Activated CD8-positive, alpha-beta memory T cell treated with anti-CD3 and anti-CD28 coated beads, Interleukin-2, amount 50 U/mL, for 24 hours (primary cell): ENCODE measurements at regions not wholly inside any gene's neighbourhood (a gene's known extent, or its start where the extent isn't known, plus 50 kb on each side); places are given as distances from the start of the nearest gene placed in this dataset.

Experiments used
- DNase-seq: peaks from one replicate; pipeline ENCODE4 v3.0.0-alpha.2; 2020; ENCODE audit errors: extremely low read depth

DNA sequence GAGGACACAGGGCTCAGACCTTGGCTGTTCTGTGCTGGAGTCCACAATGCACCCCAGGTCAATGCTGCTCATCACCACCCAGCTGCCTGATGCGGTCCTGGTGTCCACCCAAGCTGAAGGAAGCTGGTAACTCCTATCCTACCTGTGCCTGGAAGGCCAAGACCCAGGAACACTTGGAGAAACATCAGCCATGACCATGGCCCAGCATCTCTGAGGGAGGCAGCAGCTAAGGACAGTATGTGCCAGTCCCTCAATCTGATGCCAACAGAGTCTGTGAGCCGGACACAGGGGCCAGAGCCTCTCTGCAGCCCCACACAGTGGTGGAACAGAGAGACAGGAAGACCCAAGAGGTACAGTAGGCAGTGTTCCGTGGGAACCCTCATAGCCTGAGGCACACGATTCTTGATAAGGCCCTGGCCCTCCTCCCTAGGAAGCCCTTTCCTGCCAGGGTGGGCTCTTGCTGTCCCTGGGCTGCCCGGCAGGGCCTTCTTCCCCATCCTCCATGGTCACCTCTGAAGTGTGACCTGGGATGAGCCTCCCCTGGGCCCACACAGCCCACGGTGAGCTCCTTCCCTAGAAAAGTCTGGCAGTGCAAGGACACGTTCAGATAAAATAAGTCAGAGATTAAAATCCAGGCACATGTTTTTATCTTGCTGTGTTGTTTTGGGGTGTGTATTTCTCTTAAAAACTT, 170.7 kb downstream of the THBS2 start:
- DNase-seq = no peak

DNA sequence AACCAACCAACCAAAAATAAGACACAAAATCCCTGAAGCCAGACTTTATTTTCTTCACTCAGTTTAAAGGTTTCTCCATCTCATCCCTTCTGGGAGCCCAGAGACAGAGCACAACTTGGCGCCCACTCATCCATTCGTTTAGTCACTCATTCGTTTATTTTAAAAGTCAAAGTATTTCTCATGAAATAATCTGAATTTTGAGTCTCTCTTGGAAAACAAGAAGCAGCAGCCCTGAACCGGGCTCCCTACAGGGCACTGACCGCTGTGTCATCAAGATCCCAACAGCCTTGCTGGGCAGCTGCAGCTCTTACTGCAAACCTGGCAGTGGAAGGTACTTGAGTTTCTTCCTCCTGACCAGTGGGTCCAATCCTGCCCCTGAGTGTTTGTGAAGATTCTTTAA, 171.6 kb downstream of the THBS2 start:
- no peak for DNase-seq

DNA sequence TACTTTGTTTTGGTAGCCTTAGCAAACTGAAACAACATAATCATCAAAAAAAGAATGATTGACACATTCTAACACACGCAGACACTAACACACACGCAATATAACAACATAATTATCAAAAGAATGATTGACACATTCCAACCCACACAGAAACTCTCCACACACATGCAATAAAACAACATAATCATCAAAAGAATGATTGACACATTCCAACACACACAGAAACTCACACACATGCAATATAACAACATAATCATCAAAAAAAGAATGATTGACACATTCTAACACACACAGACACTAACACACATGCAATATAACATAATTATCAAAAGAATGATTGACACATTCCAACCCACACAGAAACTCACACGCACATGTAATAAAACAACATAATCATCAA, 172.4 kb downstream of the THBS2 start:
- no peak for DNase-seq

DNA sequence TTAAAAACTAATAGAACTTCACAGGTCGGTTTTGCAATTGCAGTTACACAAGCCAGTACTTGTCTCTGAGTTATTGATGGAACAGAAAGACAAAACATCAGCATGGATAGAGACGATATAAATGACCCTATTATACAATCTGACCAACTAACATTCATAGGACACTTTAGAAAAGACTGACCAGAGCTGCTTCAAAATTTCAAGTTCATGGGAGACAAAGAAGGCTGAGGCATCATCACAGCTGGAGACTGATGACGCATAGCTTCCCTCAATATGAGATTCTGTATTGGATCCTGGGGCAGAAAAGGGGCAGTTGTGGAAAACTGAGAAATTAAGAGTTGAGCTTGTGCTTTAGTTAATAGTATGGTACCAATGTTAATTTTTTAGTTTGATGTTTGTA, 174.0 kb downstream of the THBS2 start:
- no peak for DNase-seq

GRCh38 chr6:169078399-169079145, 175.1 kb downstream of the THBS2 start:
- no peak for DNase-seq

DNA sequence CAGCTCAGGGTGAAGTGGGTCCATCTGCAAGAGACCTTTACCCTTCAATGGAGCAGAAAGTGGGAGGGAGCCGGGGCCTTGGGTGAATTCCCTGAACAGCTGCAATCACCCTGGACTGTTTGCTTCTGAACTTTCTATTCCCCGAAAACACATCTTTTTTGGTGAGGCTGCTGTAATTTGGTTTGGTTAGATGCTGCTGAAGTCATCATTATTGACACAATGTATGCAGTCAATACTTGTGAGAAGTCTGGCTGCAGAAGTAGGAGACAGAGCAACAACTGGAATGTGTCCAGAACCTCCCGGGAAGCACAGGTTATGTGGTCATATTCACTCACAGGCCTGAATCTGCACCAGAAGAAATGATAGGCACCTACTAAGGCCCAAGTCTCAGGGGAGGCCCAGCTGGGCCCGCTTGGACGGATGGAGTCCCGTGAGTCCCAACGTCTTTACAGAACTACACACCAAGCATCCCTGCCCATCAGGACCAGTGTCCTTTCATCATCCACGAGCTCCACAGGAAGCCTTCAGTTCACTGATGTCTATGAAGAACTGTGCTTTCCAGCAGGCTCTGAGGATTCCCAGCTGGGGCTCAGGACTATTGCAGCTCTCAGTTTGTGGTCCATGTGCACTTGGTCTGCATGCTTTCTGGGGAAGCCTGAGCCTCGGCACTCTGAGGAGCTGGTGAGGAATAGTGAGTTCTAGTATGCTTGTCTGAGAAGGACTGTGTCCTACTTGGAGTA, 177.6 kb downstream of the THBS2 start:
- no peak for DNase-seq

DNA sequence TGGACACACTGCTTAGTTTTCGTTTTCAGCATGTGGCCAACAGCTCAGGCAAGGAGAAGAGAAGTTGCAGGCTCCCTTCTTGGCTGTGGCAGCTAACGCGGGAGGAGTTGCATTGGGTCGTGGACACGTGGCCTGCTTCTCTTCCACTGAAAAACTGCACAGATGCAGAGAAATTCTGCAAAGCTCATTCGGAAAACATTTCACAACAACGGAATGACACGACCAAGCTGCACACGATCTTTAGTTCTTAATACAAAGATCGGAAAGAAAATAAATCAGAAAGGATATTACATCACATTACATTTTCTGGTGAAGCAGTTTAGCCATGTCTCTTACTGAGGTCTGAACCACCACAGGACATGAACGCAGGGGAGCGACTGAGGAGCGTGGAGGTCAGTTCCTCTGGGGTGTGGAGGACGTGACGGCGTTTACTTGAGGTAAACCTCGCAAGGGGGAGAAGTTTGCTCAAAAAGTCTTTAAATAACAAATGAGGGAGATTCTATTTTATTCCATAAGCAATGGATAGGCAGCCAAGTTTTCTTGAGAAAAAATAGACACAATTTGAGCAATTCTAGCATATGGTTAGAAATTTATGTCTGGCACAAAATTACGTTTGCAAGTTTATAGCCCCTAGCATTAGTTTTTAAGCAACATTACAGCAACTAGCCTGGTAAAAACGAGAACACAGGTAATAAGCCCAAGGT, 178.3 kb downstream of the THBS2 start:
- no peak for DNase-seq

- no peak for DNase-seq
Observed at GRCh38 chr6:169074526-169074925, 179.1 kb downstream of the THBS2 start.

DNA sequence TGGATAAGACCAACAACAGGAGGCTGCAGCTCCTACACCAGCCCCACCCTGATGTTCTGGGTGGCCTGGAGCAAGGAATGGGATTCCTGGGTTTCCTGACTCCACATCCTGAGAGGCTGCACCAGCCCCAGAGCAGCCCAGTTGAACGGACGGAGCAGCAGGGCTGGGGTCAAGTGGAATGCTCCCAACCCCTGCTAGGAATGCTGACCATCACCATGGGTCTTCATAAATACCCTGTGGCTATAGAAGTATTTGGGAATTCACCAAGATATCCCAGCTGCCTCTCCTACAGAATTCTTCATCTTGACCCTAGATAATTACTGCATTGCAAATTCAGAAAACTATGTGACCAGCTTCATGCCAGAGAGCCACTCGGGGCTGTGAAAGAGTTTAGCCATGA, 180.3 kb downstream of the THBS2 start:
- DNase-seq = no peak

DNA sequence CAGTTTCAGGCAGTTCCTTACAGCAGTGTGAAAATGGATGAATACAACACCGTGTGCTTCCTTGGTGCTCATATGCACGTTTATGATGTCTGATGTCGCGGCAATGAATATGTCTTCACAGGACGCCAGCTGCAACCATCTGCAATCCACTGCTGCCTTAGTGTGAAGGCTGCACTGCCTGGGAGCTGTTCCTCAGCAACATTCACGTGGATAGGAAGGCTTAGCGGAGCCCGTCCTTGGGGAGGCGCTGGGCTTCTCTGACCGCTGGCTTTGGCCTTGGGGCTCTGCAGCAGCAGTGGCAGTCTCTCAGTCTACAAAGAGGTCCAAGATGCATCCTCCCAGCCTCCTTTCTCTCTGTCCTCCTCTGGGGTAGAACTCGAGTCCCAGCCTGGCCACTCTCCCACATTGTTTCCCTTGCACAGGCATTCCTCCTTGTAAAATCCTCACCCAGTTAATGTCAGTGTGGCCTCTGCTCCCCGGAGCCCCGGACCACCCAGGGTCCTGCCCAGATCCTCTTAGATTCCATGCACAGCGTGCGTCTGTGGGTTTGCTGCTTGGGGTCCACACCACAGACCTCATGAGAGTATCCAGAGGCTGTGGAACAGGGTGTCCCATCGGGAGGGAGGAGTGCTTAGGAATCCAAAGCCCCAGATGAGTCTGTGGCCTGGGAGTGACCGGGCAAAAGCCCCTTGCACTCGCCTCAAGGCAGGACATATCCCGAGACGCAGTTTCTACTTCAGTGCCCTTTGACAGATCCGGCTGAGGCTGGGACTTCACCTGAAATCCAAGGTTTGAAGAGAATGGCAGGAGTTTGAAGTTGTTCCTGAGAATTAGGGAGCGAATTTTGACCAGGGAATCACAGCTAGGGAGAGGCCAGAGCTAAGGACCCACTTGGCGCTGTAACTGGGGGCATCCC, 181.3 kb downstream of the THBS2 start:
- no peak for DNase-seq

DNA sequence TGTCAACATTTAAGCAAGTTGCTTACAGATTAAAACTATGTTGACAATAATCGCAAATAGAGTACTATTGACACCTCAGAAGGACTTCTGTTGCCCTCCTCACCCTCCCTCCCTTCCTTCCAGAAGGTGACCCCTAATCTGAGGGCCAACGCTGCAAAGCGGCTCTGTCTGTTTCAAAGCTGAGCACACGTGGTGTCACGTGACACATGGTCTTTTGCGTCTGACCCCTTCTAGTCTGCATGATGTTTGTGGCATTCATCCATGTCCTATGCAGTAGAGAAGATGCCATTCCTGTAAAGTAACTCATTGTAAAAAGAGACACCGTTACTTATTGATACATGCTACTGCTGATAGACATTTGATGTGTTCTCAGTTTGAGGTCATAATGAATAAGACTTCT, 182.3 kb downstream of the THBS2 start:
- no peak for DNase-seq

GRCh38 chr6:169070506-169071176, 183.0 kb downstream of the THBS2 start:
- DNase-seq = no peak

DNA sequence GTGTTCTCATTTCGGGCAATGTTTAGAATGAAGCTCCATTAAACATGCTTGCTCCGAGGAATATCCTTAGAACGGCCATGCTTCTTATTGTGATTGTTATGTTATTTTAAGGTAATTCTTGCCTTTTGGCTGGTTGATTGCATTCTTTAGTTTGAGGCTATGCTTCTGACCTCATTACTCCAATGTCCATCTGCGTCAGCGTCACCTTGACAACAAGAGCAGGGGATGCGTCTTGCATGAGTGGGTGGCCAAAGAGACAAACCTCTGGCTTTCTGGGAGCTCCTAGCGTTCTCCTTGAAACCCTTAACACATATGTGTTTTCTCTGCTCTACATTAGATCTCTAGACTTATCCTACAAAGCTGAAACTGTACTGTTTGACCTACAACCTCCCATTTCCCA, 184.3 kb downstream of the THBS2 start:
- DNase-seq = no peak

DNA sequence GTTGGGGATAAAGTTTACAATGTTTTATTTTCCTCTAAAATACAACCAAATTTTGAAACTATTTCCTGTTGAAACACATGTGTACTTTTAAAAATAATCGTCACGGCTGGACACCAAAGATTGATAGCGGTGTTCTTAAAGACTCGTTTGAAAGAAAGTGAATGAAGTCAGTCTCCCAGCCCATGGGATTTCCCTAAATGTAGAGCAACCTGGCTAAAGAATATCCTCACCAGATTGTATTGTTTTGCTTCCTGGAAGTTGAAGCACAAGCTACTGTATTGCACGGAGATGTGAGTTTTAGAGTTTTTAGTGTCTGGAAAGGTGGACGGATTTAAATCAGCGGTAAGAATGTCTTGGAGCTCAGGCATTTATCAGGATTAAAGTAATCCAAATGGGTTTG, 189.5 kb downstream of the THBS2 start:
- no peak for DNase-seq

DNA sequence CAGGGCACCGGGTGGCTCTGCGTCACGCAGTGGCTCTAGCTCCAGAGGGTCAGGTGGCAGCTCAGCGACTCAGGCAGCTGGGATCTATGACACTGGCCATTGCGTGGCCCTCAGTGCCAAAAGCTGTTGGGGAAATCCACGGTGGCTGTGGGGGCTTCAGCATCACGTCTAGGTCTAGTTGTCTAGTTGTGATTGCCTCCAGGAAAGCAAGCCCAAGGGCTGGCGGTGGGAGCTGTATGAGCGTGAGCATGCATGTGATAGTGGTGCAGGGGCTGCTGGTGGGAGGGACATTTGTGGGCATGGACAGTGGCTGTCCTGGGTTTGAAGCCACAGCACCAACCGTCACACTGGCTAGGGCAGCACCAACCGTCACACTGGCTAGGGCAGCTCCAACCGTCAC, 191.4 kb downstream of the THBS2 start:
- no peak for DNase-seq

DNA sequence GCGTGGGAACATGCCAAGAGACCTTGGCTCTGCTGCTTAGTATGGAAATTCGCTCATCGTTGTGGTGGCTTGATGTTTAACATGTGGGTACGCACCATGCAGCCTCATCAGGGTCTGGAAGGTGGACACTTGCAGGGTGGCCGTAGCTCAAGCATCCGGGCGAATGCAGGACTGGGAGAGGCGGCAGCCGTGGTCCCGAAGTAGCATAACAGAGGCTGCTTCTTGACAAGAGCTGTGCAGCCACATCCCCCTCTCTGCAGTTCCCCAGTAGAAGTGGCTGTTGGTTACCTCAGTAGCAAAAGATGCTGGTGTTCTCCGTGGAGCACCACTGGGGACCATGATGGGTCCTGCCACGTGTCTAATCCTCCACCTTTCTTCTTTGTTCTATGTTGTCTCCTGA, 195.0 kb downstream of the THBS2 start:
- no peak for DNase-seq

- no peak for DNase-seq
Observed at GRCh38 chr6:169052462-169052861, 201.2 kb downstream of the THBS2 start.

- DNase-seq = no peak
Observed at GRCh38 chr6:169051371-169051770, 202.3 kb downstream of the THBS2 start.

DNA sequence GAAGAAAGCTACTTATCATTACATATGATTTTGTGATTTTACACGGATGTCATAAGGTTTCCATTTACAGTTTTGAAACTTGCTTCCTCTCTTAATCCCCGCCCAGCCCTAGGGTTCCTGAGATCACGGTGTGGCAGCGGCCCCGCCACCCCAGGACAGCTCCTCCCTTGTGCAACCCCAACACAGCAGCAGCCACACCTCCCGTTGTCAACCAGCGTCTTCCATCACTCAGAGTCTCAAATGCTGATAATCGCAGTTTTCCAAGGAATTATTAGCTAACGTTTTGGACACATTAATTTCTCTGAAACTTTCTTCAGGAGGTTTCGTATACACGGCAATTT, 204.8 kb downstream of the THBS2 start:
- DNase-seq = no peak

GRCh38 chr6:169048185-169048864, 205.3 kb downstream of the THBS2 start:
- no peak for DNase-seq
